Activated T-helper 1 cell treated with anti-CD3 and anti-CD28 coated beads, Interleukin-12 subunit alpha, Interleukin-12 subunit beta, Interleukin-2, Interleukin-4 antibody, amounts not matched to agents 30 ng/mL and 10 ng/mL and 1 ng/mL, durations not matched to agents 14 hours and 24 hours and 36 hours (primary cell): ENCODE measurements at regions not wholly inside any gene's neighbourhood (a gene's known extent, or its start where the extent isn't known, plus 50 kb on each side); places are given as distances from the start of the nearest gene placed in this dataset.
"Not testable (repeated sequence)": the region's sequence is repeated elsewhere in the genome, so short reads cannot be mapped to it uniquely, and the experiment has no call there.

Experiments used
- DNase-seq: peaks from one replicate; pipeline ENCODE4 v3.0.0; 2021; ENCODE audit warnings: low spot score
- H3K27ac Mint-ChIP-seq: one replicate; pipeline ENCODE4 v1.8.0; 2021; ENCODE audit warnings: mild to moderate bottlenecking, mixed read lengths
- H3K27me3 Mint-ChIP-seq: one replicate; pipeline ENCODE4 v1.8.0; 2022; ENCODE audit warnings: mild to moderate bottlenecking, moderate library complexity, mixed read lengths; ENCODE audit not compliant: insufficient read depth
- H3K36me3 Mint-ChIP-seq: one replicate; pipeline ENCODE4 v1.8.0; 2021; ENCODE audit warnings: low read depth, mixed read lengths
- H3K4me1 Mint-ChIP-seq: one replicate; pipeline ENCODE4 v1.8.0; 2021; ENCODE audit warnings: low read depth, mixed read lengths
- H3K4me3 Mint-ChIP-seq: one replicate; pipeline ENCODE4 v1.8.0; 2021; ENCODE audit warnings: mild to moderate bottlenecking, moderate library complexity, mixed read lengths
- H3K9me3 Mint-ChIP-seq: one replicate; pipeline ENCODE4 v1.8.0; 2021; ENCODE audit warnings: mixed read lengths
- intact Hi-C: fragments of 100-400 bp; cut with micrococcal nuclease; formaldehyde crosslinking; loops from one replicate; pipeline ENCODE4 v1.15.1; 2024

GRCh38 chr19:21668072-21668773 is 99.2 kb downstream of the ZNF100 start:
- H3K4me3 Mint-ChIP-seq, H3K27ac Mint-ChIP-seq, DNase-seq, H3K27me3 Mint-ChIP-seq, intact Hi-C loops, H3K36me3 Mint-ChIP-seq, H3K4me1 Mint-ChIP-seq: not testable (repeated sequence)
- peaks cover 49% of the 10 kb centered on the region for H3K9me3 Mint-ChIP-seq

- intact Hi-C loops: no loop called here
- Mint-ChIP-seq H3K9me3 (peaks cover 34% of the 10 kb centered on the region), H3K27me3 (no peaks in the 10 kb centered on the region), H3K4me1 (no peaks in the 10 kb centered on the region), H3K27ac (no peak overlapping the region), H3K36me3 (no peaks in the 10 kb centered on the region), H3K4me3 (no peak overlapping the region)
- no peak for DNase-seq
Measured at GRCh38 chr19:21655540-21656126, 111.7 kb downstream of the ZNF100 start.

- not testable (repeated sequence) for H3K4me1 Mint-ChIP-seq, H3K4me3 Mint-ChIP-seq, H3K36me3 Mint-ChIP-seq, H3K27me3 Mint-ChIP-seq, H3K27ac Mint-ChIP-seq, DNase-seq
- intact Hi-C loops: loop anchor here (5.0 kb wide), 1 partner anchor 144 kb away; the partner anchor contains the start of gene ZNF429
- peaks cover 59% of the 10 kb centered on the region for H3K9me3 Mint-ChIP-seq
Measured at GRCh38 chr19:21651478-21651877, 115.9 kb downstream of the ZNF100 start.

GRCh38 chr19:21638776-21639175 is 128.6 kb downstream of the ZNF100 start:
- Mint-ChIP-seq H3K27ac (no peak overlapping the region), H3K27me3 (no peaks in the 10 kb centered on the region), H3K36me3 (no peaks in the 10 kb centered on the region), H3K4me3 (no peak overlapping the region), H3K4me1 (no peaks in the 10 kb centered on the region), H3K9me3 (peaks cover 38% of the 10 kb centered on the region)
- intact Hi-C loops: no loop called here
- DNase-seq: no peak

- no peak for DNase-seq
- Mint-ChIP-seq H3K9me3 (peaks cover 62% of the 10 kb centered on the region), H3K36me3 (no peaks in the 10 kb centered on the region), H3K27me3 (no peaks in the 10 kb centered on the region), H3K27ac (no peak overlapping the region), H3K4me3 (no peak overlapping the region), H3K4me1 (no peaks in the 10 kb centered on the region)
- intact Hi-C loops: no loop called here
Measured at GRCh38 chr19:21626924-21627697, 121.7 kb downstream of the ZNF429 start.

GRCh38 chr19:21626091-21626490 is 120.7 kb downstream of the ZNF429 start:
- Mint-ChIP-seq H3K4me3 (no peak overlapping the region), H3K27ac (no peak overlapping the region), H3K27me3 (no peaks in the 10 kb centered on the region), H3K36me3 (no peaks in the 10 kb centered on the region), H3K9me3 (peaks cover 54% of the 10 kb centered on the region), H3K4me1 (no peaks in the 10 kb centered on the region)
- DNase-seq: no peak
- intact Hi-C loops: no loop called here

- Mint-ChIP-seq H3K4me1 (no peaks in the 10 kb centered on the region), H3K36me3 (no peaks in the 10 kb centered on the region), H3K4me3 (no peak overlapping the region), H3K27me3 (no peaks in the 10 kb centered on the region), H3K9me3 (peaks cover 54% of the 10 kb centered on the region), H3K27ac (no peak overlapping the region)
- intact Hi-C loops: no loop called here
- no peak for DNase-seq
Measured at GRCh38 chr19:21622920-21623319, 117.5 kb downstream of the ZNF429 start.

- intact Hi-C loops: no loop called here
- no peaks in the 10 kb centered on the region for H3K36me3 Mint-ChIP-seq
- peaks cover 57% of the 10 kb centered on the region for H3K9me3 Mint-ChIP-seq
- H3K27ac Mint-ChIP-seq: no peak overlapping the region
- no peak overlapping the region for H3K4me3 Mint-ChIP-seq
- H3K4me1 Mint-ChIP-seq: no peaks in the 10 kb centered on the region
- no peaks in the 10 kb centered on the region for H3K27me3 Mint-ChIP-seq
- no peak for DNase-seq
Measured at GRCh38 chr19:21621671-21622070, 116.3 kb downstream of the ZNF429 start.

GRCh38 chr19:21617740-21618339 is 112.4 kb downstream of the ZNF429 start:
- Mint-ChIP-seq H3K36me3 (no peaks in the 10 kb centered on the region), H3K9me3 (peaks cover 42% of the 10 kb centered on the region), H3K27me3 (no peaks in the 10 kb centered on the region), H3K27ac (no peak overlapping the region), H3K4me3 (no peak overlapping the region), H3K4me1 (no peaks in the 10 kb centered on the region)
- DNase-seq: no peak
- intact Hi-C loops: no loop called here

- peaks cover 58% of the 10 kb centered on the region for H3K9me3 Mint-ChIP-seq
- H3K27me3 Mint-ChIP-seq, H3K4me3 Mint-ChIP-seq, H3K27ac Mint-ChIP-seq, intact Hi-C loops, H3K4me1 Mint-ChIP-seq, DNase-seq, H3K36me3 Mint-ChIP-seq: not testable (repeated sequence)
Measured at GRCh38 chr19:21614776-21615175, 109.4 kb downstream of the ZNF429 start.

GRCh38 chr19:21613201-21613600 is 107.8 kb downstream of the ZNF429 start:
- H3K36me3 Mint-ChIP-seq, H3K27ac Mint-ChIP-seq, intact Hi-C loops, H3K27me3 Mint-ChIP-seq, DNase-seq, H3K4me1 Mint-ChIP-seq, H3K4me3 Mint-ChIP-seq: not testable (repeated sequence)
- peaks cover 57% of the 10 kb centered on the region for H3K9me3 Mint-ChIP-seq

GRCh38 chr19:21612403-21612872 is 107.0 kb downstream of the ZNF429 start:
- no peak overlapping the region for H3K4me3 Mint-ChIP-seq
- no peak overlapping the region for H3K27ac Mint-ChIP-seq
- no peaks in the 10 kb centered on the region for H3K36me3 Mint-ChIP-seq
- H3K27me3 Mint-ChIP-seq: no peaks in the 10 kb centered on the region
- H3K4me1 Mint-ChIP-seq: no peaks in the 10 kb centered on the region
- intact Hi-C loops: no loop called here
- peaks cover 51% of the 10 kb centered on the region for H3K9me3 Mint-ChIP-seq
- DNase-seq: no peak
